A673 (cell line): ENCODE measurements at regions not wholly inside any gene's neighbourhood (a gene's known extent, or its start where the extent isn't known, plus 50 kb on each side); places are given as distances from the start of the nearest gene placed in this dataset.
"Not testable (repeated sequence)": the region's sequence is repeated elsewhere in the genome, so short reads cannot be mapped to it uniquely, and the experiment has no call there.

Experiments
- BruUV-seq: library from RNA; stranded (reverse); fragments of 400-500 nt; replicated peaks from 2 replicates; lab custom pipeline; 2021; lab: Mats Ljungman, UMichigan
- CTCF ChIA-PET: fragments of 300-600 bp; sonication (Branson Sonifier 250); formaldehyde crosslinking; loops from one replicate; lab custom pipeline; 2022; ENCODE audit warnings: antibody characterized with exemption; lab: Charles Lee
- POLR2A ChIA-PET: fragments of 300-600 bp; sonication (Branson Sonifier 250); formaldehyde crosslinking; loops from one replicate; lab custom pipeline; 2022; ENCODE audit warnings: antibody characterized with exemption; ENCODE audit not compliant: low non-redundant PET; lab: Charles Lee
- DNase-seq: peaks from one replicate; pipeline ENCODE4 v3.0.0-alpha.2; 2015; ENCODE audit warnings: low spot score
- H3K27ac ChIP-seq: fragments of 200-600 bp; sonication (generic); 2 replicates; pipeline ENCODE4 v1.5.1; 2016; ENCODE audit warnings: mixed run types, low read depth, mild to moderate bottlenecking, mixed read lengths, antibody characterized with exemption, low read length; ENCODE audit not compliant: poor library complexity, severe bottlenecking
- H3K27me3 ChIP-seq: fragments of 200-600 bp; sonication (generic); replicated peaks from 2 replicates; pipeline ENCODE4 v1.6.1; 2017; ENCODE audit warnings: mixed run types, low read depth, mild to moderate bottlenecking, mixed read lengths, antibody characterized with exemption, low read length; ENCODE audit not compliant: insufficient read depth, poor library complexity
- H3K36me3 ChIP-seq: fragments of 200-600 bp; sonication (generic); 2 replicates; pipeline ENCODE4 v1.6.1; 2016; ENCODE audit warnings: mixed run types, mild to moderate bottlenecking, mixed read lengths, antibody characterized with exemption, low read length; ENCODE audit not compliant: insufficient read depth, poor library complexity, severe bottlenecking
- H3K4me1 ChIP-seq: fragments of 200-600 bp; sonication (generic); 2 replicates; pipeline ENCODE4 v1.6.1; 2017; ENCODE audit warnings: mixed run types, mild to moderate bottlenecking, mixed read lengths, antibody characterized with exemption, low read length; ENCODE audit not compliant: insufficient read depth, poor library complexity, severe bottlenecking
- H3K4me3 ChIP-seq: fragments of 200-600 bp; sonication (generic); 2 replicates; pipeline ENCODE4 v1.5.1; 2016; ENCODE audit warnings: low read depth, mixed run types, mild to moderate bottlenecking, mixed read lengths, low read length; ENCODE audit not compliant: poor library complexity, severe bottlenecking
- H3K9me3 ChIP-seq: fragments of 200-600 bp; sonication (generic); 2 replicates; pipeline ENCODE4 v1.6.1; 2016; ENCODE audit warnings: mixed run types, low read depth, mild to moderate bottlenecking, mixed read lengths, antibody characterized with exemption, low read length; ENCODE audit not compliant: poor library complexity, severe bottlenecking
- EZH2 ChIP-seq: fragments of 200-600 bp; sonication (generic); IDR thresholded peaks from 2 replicates; pipeline ENCODE4 v1.6.1; 2017; ENCODE audit warnings: borderline replicate concordance, low read depth, mild to moderate bottlenecking, mixed read lengths, antibody characterized with exemption, low read length; ENCODE audit not compliant: poor library complexity, severe bottlenecking
- intact Hi-C: fragments of 100-400 bp; cut with micrococcal nuclease; formaldehyde crosslinking; loops from one replicate; pipeline ENCODE4 v1.10.0; 2022; ENCODE audit not compliant: unreplicated experiment
- TF ChIP-seq, protein P1 (sequence below): fragments of 300-800, 200-600 bp; sonication (generic); conservative IDR thresholded peaks from 2 replicates; pipeline ENCODE4 v1.5.1; 2017; ENCODE audit warnings: low read depth, mild to moderate bottlenecking, antibody characterized with exemption, low read length, moderate library complexity, mixed read lengths

- TF ChIP-seq, protein P1, sequence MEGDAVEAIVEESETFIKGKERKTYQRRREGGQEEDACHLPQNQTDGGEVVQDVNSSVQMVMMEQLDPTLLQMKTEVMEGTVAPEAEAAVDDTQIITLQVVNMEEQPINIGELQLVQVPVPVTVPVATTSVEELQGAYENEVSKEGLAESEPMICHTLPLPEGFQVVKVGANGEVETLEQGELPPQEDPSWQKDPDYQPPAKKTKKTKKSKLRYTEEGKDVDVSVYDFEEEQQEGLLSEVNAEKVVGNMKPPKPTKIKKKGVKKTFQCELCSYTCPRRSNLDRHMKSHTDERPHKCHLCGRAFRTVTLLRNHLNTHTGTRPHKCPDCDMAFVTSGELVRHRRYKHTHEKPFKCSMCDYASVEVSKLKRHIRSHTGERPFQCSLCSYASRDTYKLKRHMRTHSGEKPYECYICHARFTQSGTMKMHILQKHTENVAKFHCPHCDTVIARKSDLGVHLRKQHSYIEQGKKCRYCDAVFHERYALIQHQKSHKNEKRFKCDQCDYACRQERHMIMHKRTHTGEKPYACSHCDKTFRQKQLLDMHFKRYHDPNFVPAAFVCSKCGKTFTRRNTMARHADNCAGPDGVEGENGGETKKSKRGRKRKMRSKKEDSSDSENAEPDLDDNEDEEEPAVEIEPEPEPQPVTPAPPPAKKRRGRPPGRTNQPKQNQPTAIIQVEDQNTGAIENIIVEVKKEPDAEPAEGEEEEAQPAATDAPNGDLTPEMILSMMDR, result no peak
- no peak for TF ChIP-seq EZH2
- no TSS peak for BruUV-seq
- H3K27ac ChIP-seq, result no peak overlapping the region
- no peaks in the 10 kb centered on the region for H3K4me1 ChIP-seq
- no peak overlapping the region for H3K4me3 ChIP-seq
- POLR2A ChIA-PET, result no interaction called here
- H3K27me3 ChIP-seq, result no peaks in the 10 kb centered on the region
- no peaks in the 10 kb centered on the region for H3K36me3 ChIP-seq
- intact Hi-C loops, result no loop called here
- H3K9me3 ChIP-seq, result no peaks in the 10 kb centered on the region
- CTCF ChIA-PET, result no interaction called here
- DNase-seq, result no peak
Observed at GRCh38 chr9:24007185-24007584, 181.1 kb upstream of the ELAVL2 start.

- intact Hi-C loops, H3K4me1 ChIP-seq, BruUV-seq, H3K27ac ChIP-seq, H3K9me3 ChIP-seq, DNase-seq, CTCF ChIA-PET, H3K27me3 ChIP-seq, H3K36me3 ChIP-seq, H3K4me3 ChIP-seq, POLR2A ChIA-PET: not testable (repeated sequence)
Observed at GRCh38 chr9:23991874-23992273, 165.8 kb upstream of the ELAVL2 start.

- ChIA-PET CTCF (no interaction called here), POLR2A (no interaction called here)
- intact Hi-C loops, result no loop called here
- TF ChIP-seq, protein P1, result no peak
- TF ChIP-seq EZH2, result no peak
- no peak overlapping the region for H3K4me3 ChIP-seq
- BruUV-seq, result no TSS peak
- H3K27me3 ChIP-seq, result no peaks in the 10 kb centered on the region
- H3K36me3 ChIP-seq, result no peaks in the 10 kb centered on the region
- H3K9me3 ChIP-seq, result peaks cover 6% of the 10 kb centered on the region
- no peaks in the 10 kb centered on the region for H3K4me1 ChIP-seq
- no peak for DNase-seq
- H3K27ac ChIP-seq, result no peak overlapping the region
Observed at GRCh38 chr9:23979491-23979890, 153.5 kb upstream of the ELAVL2 start.

DNA sequence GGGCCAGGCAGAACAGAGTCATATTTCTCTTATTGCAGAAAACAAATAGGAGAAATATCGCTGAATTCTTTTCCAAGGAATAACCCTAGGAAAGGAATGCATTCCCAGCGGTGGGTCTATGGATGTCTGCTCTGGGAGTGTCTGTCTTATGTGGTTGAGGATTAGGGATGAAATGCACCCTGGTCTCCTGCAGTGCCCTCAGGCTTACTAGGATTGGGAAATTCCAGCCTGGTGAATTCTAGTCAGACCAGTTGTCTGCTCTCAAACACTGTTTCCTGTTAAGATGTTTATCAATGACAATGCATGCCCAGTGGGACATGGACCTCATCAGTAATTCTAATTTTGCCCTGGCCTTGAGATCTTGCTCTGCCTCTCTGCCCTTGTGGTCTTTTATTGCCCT is 136.1 kb upstream of the ELAVL2 start:
- Histone ChIP-seq H3K27me3 (no peaks in the 10 kb centered on the region), H3K9me3 (no peaks in the 10 kb centered on the region), H3K27ac (no peak overlapping the region), H3K4me3 (no peak overlapping the region), H3K4me1 (no peaks in the 10 kb centered on the region), H3K36me3 (no peaks in the 10 kb centered on the region)
- no peak for DNase-seq
- TF ChIP-seq EZH2, result no peak
- TF ChIP-seq, protein P1, result no peak
- no TSS peak for BruUV-seq
- CTCF ChIA-PET, result no interaction called here
- intact Hi-C loops, result no loop called here
- POLR2A ChIA-PET, result no interaction called here
